ENCODE measurements at regions not wholly inside any gene's neighbourhood (a gene's known extent, or its start where the extent isn't known, plus 50 kb on each side); places are given as distances from the start of the nearest gene placed in this dataset.

GRCh38 chr9:84146893-84147710 lies 166.5 kb downstream of the RMI1 start:
- no peaks in the 10 kb centered on the region for H3K4me1 Mint-ChIP-seq
- Histone ChIP-seq H3K36me3 (ENCODE audit: control insufficient read depth in 2 of 2, extremely low read depth in 1 of 2, insufficient read depth in 1 of 2, low read length in 1 of 2) (no peaks in the 10 kb centered on the region), H3K4me1 (ENCODE audit: control insufficient read depth in 1 of 2, extremely low read depth in 1 of 2, insufficient read depth in 2 of 2, low read length in 2 of 2) (no peaks in the 10 kb centered on the region), H3K9me3 (no peaks in the 10 kb centered on the region), H3K4me3 (ENCODE audit: control insufficient read depth in 1 of 2, extremely low read depth in 1 of 2, low read length in 1 of 2) (no peak overlapping the region), H3K27me3 (replicated peaks in 1 of 2; ENCODE audit: control insufficient read depth in 2 of 2, extremely low read depth in 1 of 2, insufficient read depth in 2 of 2, low read length in 1 of 2) (peaks cover 0 to 11% of the 10 kb centered on the region in 2 experiments), H3K27ac (ENCODE audit: low read length) (no peak overlapping the region)
- ATAC-seq (replicated peaks in 1 of 4) (no peak), DNase-seq (no peak)
- H3K27me3 Mint-ChIP-seq, result peaks cover 18 to 27% of the 10 kb centered on the region in 2 donors
- no peaks in the 10 kb centered on the region for H3K9me3 Mint-ChIP-seq
- WGBS (ENCODE audit: insufficient coverage), result 55% methylated on average over 4 of the region's 6 CpGs
- CTCF ChIA-PET, result no interaction called here
- H3K27ac Mint-ChIP-seq, result no peak overlapping the region
- no peak overlapping the region for H3K4me3 Mint-ChIP-seq
- H3K36me3 Mint-ChIP-seq, result no peaks in the 10 kb centered on the region
- POLR2A ChIA-PET, result no interaction called here

- Histone ChIP-seq H3K9me3 (no peaks in the 10 kb centered on the region), H3K36me3 (ENCODE audit: control insufficient read depth in 2 of 2, extremely low read depth in 1 of 2, insufficient read depth in 1 of 2, low read length in 1 of 2) (no peaks in the 10 kb centered on the region), H3K27me3 (replicated peaks in 1 of 2; ENCODE audit: control insufficient read depth in 2 of 2, extremely low read depth in 1 of 2, insufficient read depth in 2 of 2, low read length in 1 of 2) (no peaks in the 10 kb centered on the region), H3K4me3 (ENCODE audit: control insufficient read depth in 1 of 2, extremely low read depth in 1 of 2, low read length in 1 of 2) (no peak overlapping the region), H3K27ac (ENCODE audit: low read length) (no peak overlapping the region), H3K4me1 (ENCODE audit: control insufficient read depth in 1 of 2, extremely low read depth in 1 of 2, insufficient read depth in 2 of 2, low read length in 2 of 2) (no peaks in the 10 kb centered on the region)
- Mint-ChIP-seq H3K9me3 (no peaks in the 10 kb centered on the region), H3K4me3 (no peak overlapping the region), H3K36me3 (no peaks in the 10 kb centered on the region), H3K4me1 (no peaks in the 10 kb centered on the region), H3K27ac (no peak overlapping the region), H3K27me3 (peaks cover 2 to 14% of the 10 kb centered on the region in 2 donors)
- ATAC-seq (replicated peaks in 1 of 4), result no peak
- CTCF ChIA-PET, result no interaction called here
- DNase-seq, result no peak
- POLR2A ChIA-PET, result no interaction called here
- 89% methylated on average over 5 of the region's 5 CpGs for WGBS (ENCODE audit: insufficient coverage)
Observed at GRCh38 chr9:84151236-84151635, 170.6 kb downstream of the RMI1 start.

- H3K4me3 Mint-ChIP-seq, result no peak overlapping the region
- ChIA-PET CTCF (no interaction called here), POLR2A (no interaction called here)
- H3K27me3 Mint-ChIP-seq, result peaks cover 2 to 14% of the 10 kb centered on the region in 2 donors
- no peak for ATAC-seq (replicated peaks in 1 of 4)
- Histone ChIP-seq H3K4me3 (ENCODE audit: control insufficient read depth in 1 of 2, extremely low read depth in 1 of 2, low read length in 1 of 2) (no peak overlapping the region), H3K4me1 (ENCODE audit: control insufficient read depth in 1 of 2, extremely low read depth in 1 of 2, insufficient read depth in 2 of 2, low read length in 2 of 2) (no peaks in the 10 kb centered on the region), H3K27ac (ENCODE audit: low read length) (no peak overlapping the region), H3K9me3 (no peaks in the 10 kb centered on the region), H3K36me3 (ENCODE audit: control insufficient read depth in 2 of 2, extremely low read depth in 1 of 2, insufficient read depth in 1 of 2, low read length in 1 of 2) (no peaks in the 10 kb centered on the region), H3K27me3 (replicated peaks in 1 of 2; ENCODE audit: control insufficient read depth in 2 of 2, extremely low read depth in 1 of 2, insufficient read depth in 2 of 2, low read length in 1 of 2) (no peaks in the 10 kb centered on the region)
- no peak for DNase-seq
- no peak overlapping the region for H3K27ac Mint-ChIP-seq
- no peaks in the 10 kb centered on the region for H3K9me3 Mint-ChIP-seq
- no CpG with 5 or more reads among the region's 5 CpGs for WGBS (ENCODE audit: insufficient coverage)
- H3K4me1 Mint-ChIP-seq, result no peaks in the 10 kb centered on the region
- no peaks in the 10 kb centered on the region for H3K36me3 Mint-ChIP-seq
Observed at GRCh38 chr9:84151640-84152039, 171.0 kb downstream of the RMI1 start.

- Mint-ChIP-seq H3K9me3 (no peaks in the 10 kb centered on the region), H3K27ac (no peak overlapping the region), H3K4me1 (no peaks in the 10 kb centered on the region), H3K36me3 (no peaks in the 10 kb centered on the region), H3K27me3 (peaks cover 2 to 14% of the 10 kb centered on the region in 2 donors), H3K4me3 (no peak overlapping the region)
- no CpG with 5 or more reads among the region's 1 CpG for WGBS (ENCODE audit: insufficient coverage)
- ChIA-PET POLR2A (no interaction called here), CTCF (no interaction called here)
- Histone ChIP-seq H3K36me3 (ENCODE audit: control insufficient read depth in 2 of 2, extremely low read depth in 1 of 2, insufficient read depth in 1 of 2, low read length in 1 of 2) (no peaks in the 10 kb centered on the region), H3K27me3 (replicated peaks in 1 of 2; ENCODE audit: control insufficient read depth in 2 of 2, extremely low read depth in 1 of 2, insufficient read depth in 2 of 2, low read length in 1 of 2) (no peaks in the 10 kb centered on the region), H3K4me3 (ENCODE audit: control insufficient read depth in 1 of 2, extremely low read depth in 1 of 2, low read length in 1 of 2) (no peak overlapping the region), H3K27ac (ENCODE audit: low read length) (no peak overlapping the region), H3K4me1 (ENCODE audit: control insufficient read depth in 1 of 2, extremely low read depth in 1 of 2, insufficient read depth in 2 of 2, low read length in 2 of 2) (no peaks in the 10 kb centered on the region), H3K9me3 (no peaks in the 10 kb centered on the region)
- ATAC-seq (replicated peaks in 1 of 4), result no peak
- DNase-seq, result no peak
Observed at GRCh38 chr9:84152204-84152603, 171.6 kb downstream of the RMI1 start.

GRCh38 chr9:84153885-84154284 lies 173.3 kb downstream of the RMI1 start:
- Histone ChIP-seq H3K27me3 (replicated peaks in 1 of 2; ENCODE audit: control insufficient read depth in 2 of 2, extremely low read depth in 1 of 2, insufficient read depth in 2 of 2, low read length in 1 of 2) (no peaks in the 10 kb centered on the region), H3K4me3 (ENCODE audit: control insufficient read depth in 1 of 2, extremely low read depth in 1 of 2, low read length in 1 of 2) (no peak overlapping the region), H3K4me1 (ENCODE audit: control insufficient read depth in 1 of 2, extremely low read depth in 1 of 2, insufficient read depth in 2 of 2, low read length in 2 of 2) (no peaks in the 10 kb centered on the region), H3K27ac (ENCODE audit: low read length) (no peak overlapping the region), H3K36me3 (ENCODE audit: control insufficient read depth in 2 of 2, extremely low read depth in 1 of 2, insufficient read depth in 1 of 2, low read length in 1 of 2) (no peaks in the 10 kb centered on the region), H3K9me3 (no peaks in the 10 kb centered on the region)
- Mint-ChIP-seq H3K27me3 (peaks cover 3 to 15% of the 10 kb centered on the region in 2 donors), H3K4me1 (no peaks in the 10 kb centered on the region), H3K4me3 (no peak overlapping the region), H3K9me3 (no peaks in the 10 kb centered on the region), H3K27ac (no peak overlapping the region), H3K36me3 (no peaks in the 10 kb centered on the region)
- no peak for ATAC-seq (replicated peaks in 1 of 4)
- 100% methylated on average over 1 of the region's 1 CpG for WGBS (ENCODE audit: insufficient coverage)
- POLR2A ChIA-PET, result no interaction called here
- no peak for DNase-seq
- CTCF ChIA-PET, result interaction anchor here in 1 of 2 donors (0.6 kb wide), 1 partner anchor 171 kb away, joined by 3 read pairs; no protein-coding TSS in a partner anchor

GRCh38 chr9:84154320-84154719 lies 173.7 kb downstream of the RMI1 start:
- POLR2A ChIA-PET, result no interaction called here
- Mint-ChIP-seq H3K4me3 (no peak overlapping the region), H3K9me3 (no peaks in the 10 kb centered on the region), H3K27me3 (peaks cover 8 to 16% of the 10 kb centered on the region in 2 donors), H3K4me1 (no peaks in the 10 kb centered on the region), H3K36me3 (no peaks in the 10 kb centered on the region), H3K27ac (no peak overlapping the region)
- H3K9me3 ChIP-seq, result no peaks in the 10 kb centered on the region
- no peak overlapping the region for H3K4me3 ChIP-seq (ENCODE audit: control insufficient read depth in 1 of 2, extremely low read depth in 1 of 2, low read length in 1 of 2)
- H3K27ac ChIP-seq (ENCODE audit: low read length), result no peak overlapping the region
- no peaks in the 10 kb centered on the region for H3K4me1 ChIP-seq (ENCODE audit: control insufficient read depth in 1 of 2, extremely low read depth in 1 of 2, insufficient read depth in 2 of 2, low read length in 2 of 2)
- CTCF ChIA-PET, result interaction anchor here in 1 of 2 donors (0.6 kb wide), 1 partner anchor 170 kb away, joined by 3 read pairs; no protein-coding TSS in a partner anchor
- ATAC-seq (replicated peaks in 1 of 4), result no peak
- no peak for DNase-seq
- H3K27me3 ChIP-seq (replicated peaks in 1 of 2; ENCODE audit: control insufficient read depth in 2 of 2, extremely low read depth in 1 of 2, insufficient read depth in 2 of 2, low read length in 1 of 2), result no peaks in the 10 kb centered on the region
- no peaks in the 10 kb centered on the region for H3K36me3 ChIP-seq (ENCODE audit: control insufficient read depth in 2 of 2, extremely low read depth in 1 of 2, insufficient read depth in 1 of 2, low read length in 1 of 2)
- no CpG with 5 or more reads among the region's 3 CpGs for WGBS (ENCODE audit: insufficient coverage)
